AG08395 (cell line): ENCODE measurements at regions not wholly inside any gene's neighbourhood (a gene's known extent, or its start where the extent isn't known, plus 50 kb on each side); places are given as distances from the start of the nearest gene placed in this dataset.

Source experiments
- DNase-seq: peaks from one replicate; pipeline ENCODE4 v3.0.0; 2012; ENCODE audit warnings: mixed read lengths, low spot score

GRCh38 chr13:78334059-78334458, 269.3 kb downstream of the POU4F1 start:
- DNase-seq: no peak

- no peak for DNase-seq
These were observed 276.7 kb downstream of the POU4F1 start for GRCh38 chr13:78326633-78327032.

DNA sequence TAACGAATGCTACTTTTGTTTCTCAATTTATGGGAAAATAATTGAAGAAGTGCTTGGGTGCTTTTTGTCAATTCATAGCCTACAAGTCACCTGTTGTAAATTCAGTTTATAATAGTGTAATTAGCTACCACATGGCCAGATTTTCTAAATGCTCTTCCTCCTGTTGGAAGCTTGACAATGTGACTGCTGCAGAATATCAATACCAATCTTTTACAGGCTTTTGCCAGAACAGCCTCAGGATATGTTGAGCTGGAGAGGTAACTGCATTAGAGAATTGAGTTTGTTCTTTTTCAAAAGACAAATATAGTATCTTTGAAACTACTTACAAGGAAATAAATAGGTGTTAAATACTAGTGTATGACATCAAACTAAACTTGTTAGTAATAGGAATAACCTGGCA, 277.8 kb downstream of the POU4F1 start:
- DNase-seq: no peak

GRCh38 chr13:78323848-78324247, 279.5 kb downstream of the POU4F1 start:
- no peak for DNase-seq

- DNase-seq: no peak
These were observed 280.3 kb downstream of the POU4F1 start for GRCh38 chr13:78323040-78323439.

GRCh38 chr13:78319101-78319627, 284.2 kb downstream of the POU4F1 start:
- no peak for DNase-seq

DNA sequence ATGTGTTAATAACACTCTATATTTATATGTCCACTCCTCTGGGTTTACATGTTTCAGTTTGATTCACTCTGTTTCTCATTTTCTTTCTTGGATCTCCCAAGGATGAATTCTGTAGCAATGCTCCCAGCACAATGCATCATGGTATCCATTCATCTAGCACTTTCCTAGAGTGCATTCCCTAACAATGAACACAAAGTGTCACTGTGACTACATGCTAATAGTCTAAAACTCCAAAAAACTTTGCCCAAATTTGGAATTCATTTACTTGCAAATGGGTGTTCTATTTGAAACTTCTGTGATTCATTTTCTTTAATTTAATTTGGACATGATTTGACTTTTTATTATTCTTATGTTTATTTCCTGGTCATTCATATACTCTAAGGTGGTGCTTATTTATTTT, 286.3 kb downstream of the POU4F1 start:
- DNase-seq: no peak

DNA sequence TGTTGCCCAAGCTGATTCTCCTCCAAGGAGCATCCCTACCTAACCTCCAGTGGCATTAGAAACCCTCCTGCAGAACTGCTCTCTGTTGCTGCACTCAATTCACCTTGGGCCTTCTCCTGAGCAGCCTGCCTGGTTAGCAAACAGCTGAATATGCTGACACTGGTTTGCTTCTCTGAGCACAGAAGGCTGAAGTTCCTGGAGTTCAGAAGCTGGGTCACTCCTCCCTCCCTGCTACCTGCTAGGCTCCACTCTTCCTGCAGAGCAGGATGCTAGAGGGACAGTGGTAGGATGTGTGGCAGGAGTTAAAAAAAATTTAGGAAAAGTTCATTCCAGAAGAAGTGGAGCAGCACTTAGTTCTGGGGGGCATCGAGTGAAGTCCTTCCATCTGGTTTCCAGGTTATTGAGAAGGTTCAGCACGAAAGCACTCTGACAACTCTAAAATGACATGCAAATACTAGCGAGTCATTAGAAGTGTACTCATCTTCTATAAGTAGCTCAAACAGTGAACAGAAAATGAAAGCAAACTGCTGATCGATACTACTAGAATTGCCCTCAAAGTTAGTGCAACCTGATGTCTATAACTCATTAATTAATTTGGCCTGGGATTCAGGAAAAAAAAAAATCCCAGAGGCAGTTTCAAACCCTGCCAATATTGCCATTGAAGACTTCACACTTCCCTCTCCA, 293.7 kb downstream of the POU4F1 start:
- no peak for DNase-seq

- no peak for DNase-seq
These were observed 296.7 kb downstream of the POU4F1 start for GRCh38 chr13:78306519-78307206.

GRCh38 chr13:78305171-78305570, 298.2 kb downstream of the POU4F1 start:
- no peak for DNase-seq

DNA sequence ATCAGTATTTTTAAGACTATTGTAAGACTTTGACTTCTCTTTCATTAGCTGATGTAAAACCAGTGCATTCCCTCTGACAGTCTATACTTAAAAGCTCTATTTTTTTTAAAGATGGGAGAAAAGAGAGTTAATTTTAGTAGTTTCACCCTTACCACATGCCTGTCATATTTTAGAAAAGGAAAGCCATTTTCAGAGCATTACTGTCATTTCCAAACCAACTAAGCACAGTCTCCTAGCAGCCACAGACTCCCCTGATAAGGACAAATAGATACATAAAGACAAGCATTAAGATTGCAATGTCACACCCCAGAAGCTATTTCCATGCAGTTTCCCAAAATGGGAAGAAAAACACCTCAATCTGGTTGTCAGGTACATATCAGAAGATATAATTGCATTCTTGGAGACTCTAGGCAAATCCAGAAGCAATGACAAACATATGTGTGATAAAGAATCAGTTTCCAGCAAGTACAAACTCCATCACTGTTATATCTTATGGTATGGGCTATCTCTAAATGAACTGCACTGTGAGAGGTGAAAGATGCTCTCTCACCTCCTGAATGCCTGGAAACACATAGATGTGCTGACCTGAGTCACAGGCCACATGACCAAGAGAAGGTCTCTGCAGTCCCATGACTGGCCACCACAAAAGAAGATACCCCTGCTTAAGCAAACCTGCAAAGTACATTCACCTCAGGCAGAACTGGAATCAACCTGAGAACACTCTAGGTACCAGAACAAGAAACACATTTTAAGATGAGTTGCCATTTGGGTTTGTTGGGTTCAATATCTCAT, 303.3 kb downstream of the POU4F1 start:
- no peak for DNase-seq

GRCh38 chr13:78298657-78299056, 304.7 kb downstream of the POU4F1 start:
- no peak for DNase-seq

DNA sequence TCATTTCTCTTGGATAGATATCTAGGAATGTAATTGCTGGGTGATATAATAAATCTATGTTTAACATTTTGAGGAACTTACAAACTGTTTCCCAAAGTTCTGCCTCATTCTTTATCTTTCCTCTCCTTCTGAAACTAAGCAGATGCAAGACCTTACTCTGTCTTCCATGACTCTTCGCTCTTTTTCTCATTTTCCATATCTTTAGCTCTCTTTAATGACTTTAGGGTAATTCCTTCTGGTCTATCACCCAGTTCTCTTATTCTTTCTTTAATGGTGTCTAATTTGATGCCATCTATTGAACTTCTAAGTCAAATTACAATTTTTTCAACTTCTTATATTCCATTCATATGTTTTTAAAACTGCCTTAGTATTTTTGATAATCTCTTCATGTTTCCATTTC, 316.6 kb downstream of the POU4F1 start:
- no peak for DNase-seq

DNA sequence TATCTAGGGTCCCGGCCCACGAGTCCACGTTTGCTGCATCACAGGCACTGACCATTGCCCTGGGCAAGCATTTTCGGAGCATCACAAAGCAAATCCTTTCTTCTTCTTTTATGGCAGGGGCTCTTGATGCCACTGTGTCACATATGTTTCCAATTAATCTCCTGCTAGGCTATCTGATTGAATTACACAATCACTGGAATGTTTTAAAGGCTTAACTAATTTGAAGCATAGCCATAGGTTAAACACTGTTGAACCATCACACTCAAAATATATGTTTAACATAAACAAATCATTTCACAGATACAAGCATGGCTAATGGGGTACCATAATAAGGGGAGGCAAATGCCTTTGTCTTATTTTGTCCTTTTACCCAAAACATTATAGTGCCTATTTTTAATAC, 338.3 kb downstream of the POU4F1 start:
- no peak for DNase-seq

- DNase-seq: no peak
These were observed 339.7 kb upstream of the EDNRB start for GRCh38 chr13:78258304-78258703.

DNA sequence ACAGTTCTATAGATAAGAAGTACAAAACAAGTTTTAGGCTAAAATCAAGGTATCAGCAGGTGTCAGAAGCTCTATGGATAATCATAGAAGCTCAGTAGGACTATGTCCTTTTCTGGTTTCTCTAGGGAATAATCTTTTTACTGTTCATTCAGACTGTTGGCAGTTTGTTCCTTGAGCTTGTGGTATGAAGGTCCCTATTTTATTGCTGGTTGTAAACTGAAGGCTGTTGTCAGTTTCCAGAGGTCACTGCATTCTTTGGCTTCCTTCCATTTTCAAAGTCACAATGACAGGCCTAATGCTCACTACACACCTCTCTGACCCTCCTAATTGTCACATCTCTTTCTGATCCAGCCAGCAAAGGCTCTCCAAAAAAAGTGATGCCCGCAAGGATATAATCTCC, 337.9 kb upstream of the EDNRB start:
- no peak for DNase-seq

DNA sequence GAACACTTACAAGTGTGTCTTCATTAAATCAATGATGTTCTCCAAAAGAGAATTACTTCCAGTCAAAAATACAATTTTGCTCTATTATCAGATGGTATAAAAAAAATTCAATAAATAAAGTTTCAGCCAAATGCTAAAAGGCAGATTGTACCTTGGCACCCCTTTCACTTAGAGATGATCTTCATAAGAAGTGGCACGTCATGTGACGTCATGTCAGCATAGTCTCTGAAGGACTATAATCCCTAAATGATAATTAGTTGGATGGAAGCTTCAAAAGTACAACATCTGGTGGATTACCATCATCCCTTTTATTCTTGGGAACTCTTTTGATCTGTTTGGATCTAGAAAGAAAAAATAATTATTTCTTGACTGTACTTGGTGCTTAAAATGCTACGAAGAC, 335.5 kb upstream of the EDNRB start:
- no peak for DNase-seq

DNA sequence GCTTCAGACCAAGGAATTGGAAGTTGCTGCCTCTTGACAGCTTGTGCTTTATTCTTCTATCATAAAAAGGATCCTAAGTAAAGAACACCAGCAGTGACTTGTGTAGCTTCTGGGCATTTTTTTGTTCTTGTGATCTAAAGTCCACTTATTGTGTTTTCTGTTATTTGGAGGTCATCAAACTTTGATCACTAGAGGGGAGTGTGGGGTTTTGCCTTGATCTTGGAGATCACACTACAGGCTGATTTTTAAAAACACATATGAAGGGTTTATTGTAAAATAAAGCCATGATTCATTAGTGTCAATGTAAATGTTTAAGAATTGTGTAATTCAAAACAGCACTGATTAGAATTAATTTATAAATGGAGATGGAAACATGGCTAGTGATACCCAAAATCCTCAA, 328.7 kb upstream of the EDNRB start:
- no peak for DNase-seq

DNA sequence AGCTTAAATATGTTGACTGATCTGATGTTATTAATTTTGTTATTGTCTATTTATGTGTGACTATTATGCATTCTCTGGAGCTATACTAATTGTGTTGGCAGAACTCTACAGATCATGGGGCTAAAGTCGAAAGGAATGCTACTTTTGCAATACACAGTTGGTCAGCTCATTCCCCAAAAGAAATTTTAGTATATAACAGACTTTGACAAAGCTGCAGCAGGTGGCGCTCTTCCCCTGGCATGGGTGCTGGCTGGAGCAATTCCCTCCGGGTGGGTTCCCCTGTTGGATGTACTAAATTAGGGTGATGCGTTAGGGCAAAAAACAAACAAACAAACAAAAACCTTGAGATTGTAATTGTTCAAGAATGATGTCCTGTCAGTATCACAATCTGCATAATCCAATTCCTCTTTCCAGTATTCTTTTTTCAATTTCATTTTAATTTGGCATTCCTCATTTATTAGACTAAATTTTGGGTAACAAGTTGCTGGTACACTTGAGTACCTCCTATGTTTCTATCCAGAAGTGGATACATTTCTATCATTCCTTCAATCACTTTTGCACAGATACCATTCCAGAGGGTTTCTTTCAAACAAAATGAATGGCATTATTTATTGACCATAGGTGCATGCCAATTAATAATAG, 322.8 kb upstream of the EDNRB start:
- peak; percentile 2 for DNase-seq

DNA sequence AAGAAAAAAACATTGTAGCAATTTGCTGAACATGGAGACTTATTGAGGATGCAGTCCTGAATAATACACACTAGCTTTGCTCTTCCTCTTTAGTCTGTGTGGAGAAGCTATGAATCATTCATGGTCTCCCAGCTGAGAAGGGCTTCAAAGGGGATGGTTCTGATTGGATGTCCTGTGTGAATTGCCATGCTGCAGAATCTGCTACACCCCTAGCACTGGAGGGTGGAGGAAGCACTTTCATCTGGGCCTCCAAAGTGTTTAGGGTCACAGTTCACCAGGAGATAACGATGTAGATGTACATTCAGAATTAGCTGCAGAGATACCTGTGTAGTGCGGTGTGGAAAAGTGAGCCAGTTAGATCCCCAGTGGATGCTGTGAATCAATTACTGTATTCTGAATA, 321.1 kb upstream of the EDNRB start:
- no peak for DNase-seq

- DNase-seq: no peak
These were observed 320.3 kb upstream of the EDNRB start for GRCh38 chr13:78238911-78239310.

DNA sequence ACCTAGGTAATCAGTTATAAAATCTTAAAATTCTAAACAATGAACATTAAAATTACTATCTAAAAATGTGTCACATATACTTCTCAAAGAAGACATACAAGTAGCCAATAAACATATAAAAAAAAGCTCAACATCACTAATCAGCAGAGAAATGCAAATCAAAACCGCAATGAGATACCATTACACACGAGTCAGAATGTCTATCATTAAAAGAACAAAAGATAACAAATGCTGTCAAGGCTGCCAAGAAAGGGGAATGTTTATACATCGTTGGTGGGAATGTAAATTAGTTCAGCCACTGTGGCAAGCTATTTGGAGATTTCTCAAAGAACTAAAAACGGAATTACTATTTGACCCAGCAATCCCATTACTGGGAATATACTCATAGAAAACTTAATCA, 310.3 kb upstream of the EDNRB start:
- DNase-seq: no peak
